ENCODE measurements at regions not wholly inside any gene's neighbourhood (a gene's known extent, or its start where the extent isn't known, plus 50 kb on each side); places are given as distances from the start of the nearest gene placed in this dataset.

GRCh38 chr2:16166327-16166981 is 226.1 kb downstream of the MYCN start:
- H3K56ac ChIP-seq (ENCODE audit: extremely low read depth, insufficient read depth, low read length), result no peak overlapping the region
- POLR2A ChIA-PET (ENCODE audit: unreplicated experiment), result no interaction called here
- H3K23ac ChIP-seq (ENCODE audit: low read depth, low read length), result no peak overlapping the region
- no peak overlapping the region for H2AK5ac ChIP-seq (ENCODE audit: low read depth, low read length)
- intact Hi-C loops (cut with micrococcal nuclease), result no loop called here
- no peak overlapping the region for H3K9ac ChIP-seq (ENCODE audit: low read depth, low read length)
- dilution Hi-C loops (cut with HindIII; ENCODE audit: low sequenced_read_pairs, unreplicated experiment), result no loop called here
- no peaks in the 10 kb centered on the region for H3K9me1 ChIP-seq (ENCODE audit: insufficient read depth, low read length)
- in situ Hi-C loops (cut with MboI; ENCODE audit: low sequenced_read_pairs), result no loop called here
- no peaks in the 10 kb centered on the region for H3K4me1 ChIP-seq (ENCODE audit: control insufficient read depth, insufficient read depth, low read length)
- DNase-seq (no peak), ATAC-seq (ENCODE audit: low read depth) (no peak)
- no peak overlapping the region for H3K18ac ChIP-seq (ENCODE audit: low read depth, low read length)
- no peak overlapping the region for H2BK5ac ChIP-seq (ENCODE audit: low read depth, low read length, poor library complexity, severe bottlenecking)
- H2BK20ac ChIP-seq (ENCODE audit: low read depth, low read length), result no peak overlapping the region
- no peak overlapping the region for H3K27ac ChIP-seq (ENCODE audit: insufficient read depth, low read length)
- H4K91ac ChIP-seq (ENCODE audit: insufficient read depth, low read depth, low read length), result no peak overlapping the region
- H3K9me3 ChIP-seq (ENCODE audit: control insufficient read depth, insufficient read depth, low read length), result peaks cover 19% of the 10 kb centered on the region
- no peaks in the 10 kb centered on the region for H3K79me1 ChIP-seq (ENCODE audit: low read depth in 1 of 2, low read length in 2 of 2)
- 37% methylated on average over 8 of the region's 21 CpGs; no CpG with 5 or more reads in 1 of the 2 experiments for WGBS, 2 experiments (ENCODE audit: extremely low coverage in 2 of 2, insufficient read length in 1 of 2)
- no peak overlapping the region for H2AFZ ChIP-seq (replicated peaks; ENCODE audit: low read length, poor library complexity)
- no peak overlapping the region for H3K4ac ChIP-seq (ENCODE audit: low read depth, low read length)
- no peak overlapping the region for H2AK9ac ChIP-seq (replicated peaks; ENCODE audit: low read depth, low read length, poor library complexity)
- no peak overlapping the region for H4K8ac ChIP-seq (ENCODE audit: low read depth in 2 of 2, low read length in 2 of 2)
- H4K20me1 ChIP-seq (ENCODE audit: insufficient read depth, low read length), result no peaks in the 10 kb centered on the region
- no peak overlapping the region for H3K4me3 ChIP-seq (ENCODE audit: insufficient read depth, low read depth, low read length)
- CTCF ChIA-PET, result no interaction called here
- H3K27me3 ChIP-seq (ENCODE audit: control insufficient read depth, insufficient read depth, low read length), result no peaks in the 10 kb centered on the region
- H2BK15ac ChIP-seq (ENCODE audit: low read depth, low read length), result no peak overlapping the region
- no peaks in the 10 kb centered on the region for H3K36me3 ChIP-seq (ENCODE audit: control insufficient read depth, insufficient read depth, low read length)
- H4K5ac ChIP-seq (ENCODE audit: low read depth, low read length), result no peak overlapping the region
- no peak overlapping the region for H2BK120ac ChIP-seq (ENCODE audit: low read depth, low read length)
- no peak overlapping the region for H3K4me2 ChIP-seq (ENCODE audit: low read depth, low read length)
- no peak overlapping the region for H3K14ac ChIP-seq (replicated peaks; ENCODE audit: low read depth, low read length)
- no TSS peak for BruUV-seq (replicated peaks)
- no peak for TF ChIP-seq CTCF (conservative IDR thresholded peaks at IDR 0.05; ENCODE audit: low read depth, low read length)
- no peak for TF ChIP-seq SMC3 (IDR thresholded peaks at IDR 0.05; ENCODE audit: low read depth, low read length)
- no peak for TF ChIP-seq RFX5 (IDR thresholded peaks at IDR 0.05; ENCODE audit: low read depth, low read length)
- no peak for TF ChIP-seq NFE2L2 (IDR thresholded peaks at IDR 0.05; ENCODE audit: low read depth, low read length)
- TF ChIP-seq BHLHE40 (IDR thresholded peaks at IDR 0.05; ENCODE audit: low read depth, low read length), result no peak
- no peak for TF ChIP-seq CHD1 (IDR thresholded peaks at IDR 0.05; ENCODE audit: low read depth, low read length)
- TF ChIP-seq POLR2A (IDR thresholded peaks at IDR 0.05; ENCODE audit: low read depth, low read length), result no peak
- TF ChIP-seq ELK1 (IDR thresholded peaks at IDR 0.05; ENCODE audit: borderline replicate concordance, low read depth, low read length), result no peak
- TF ChIP-seq MXI1 (IDR thresholded peaks at IDR 0.05; ENCODE audit: borderline replicate concordance, low read depth, low read length), result no peak

All from IMR-90 (cell line).